Cardiac fibroblast (primary cell): ENCODE measurements at regions not wholly inside any gene's neighbourhood (a gene's known extent, or its start where the extent isn't known, plus 50 kb on each side); places are given as distances from the start of the nearest gene placed in this dataset.
"Not testable (repeated sequence)": the region's sequence is repeated elsewhere in the genome, so short reads cannot be mapped to it uniquely, and the experiment has no call there.

ENCODE experiments used
- DNase-seq, 2 donors: peaks; one replicate each; pipeline versions ENCODE4 v3.0.0 to v3.0.0-alpha.2; 2010; ENCODE audit warnings: low read depth in 2 of 2
- H3K4me3 ChIP-seq, 2 donors: replicated peaks in 1 of 2; 1 replicate in 1 of 2; 2 replicates in 1 of 2; pipeline ENCODE4 v1.5.1; 2011; ENCODE audit warnings: low read depth in 2 of 2, low read length in 2 of 2, mild to moderate bottlenecking in 2 of 2, moderate library complexity in 1 of 2
- TF ChIP-seq, protein P1 (sequence below): IDR thresholded peaks from one replicate; pipeline ENCODE4 v1.5.1; 2011; ENCODE audit warnings: low read depth, mild to moderate bottlenecking, low read length, inconsistent platforms

DNA sequence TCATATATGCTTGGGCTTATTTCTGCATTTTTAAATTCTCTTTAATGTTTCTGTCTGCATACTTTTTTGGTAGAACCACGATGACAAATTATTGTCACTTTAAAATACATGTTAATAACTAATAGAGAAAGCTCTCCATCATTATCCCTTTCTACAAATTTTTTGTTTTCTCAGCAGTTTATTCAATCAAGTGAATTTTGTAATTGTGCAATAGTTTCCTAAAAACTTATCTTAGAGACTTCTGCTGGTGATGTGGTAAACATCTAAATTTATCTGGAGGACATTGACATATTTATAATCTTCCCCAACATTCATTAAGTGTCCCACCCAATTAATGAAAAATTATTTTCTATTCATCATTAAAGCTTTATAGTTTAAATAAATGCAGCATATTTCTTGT lies 215.3 kb downstream of the MEX3B start:
- H3K4me3 ChIP-seq = no peak overlapping the region
- DNase-seq = no peak
- TF ChIP-seq, protein P1, sequence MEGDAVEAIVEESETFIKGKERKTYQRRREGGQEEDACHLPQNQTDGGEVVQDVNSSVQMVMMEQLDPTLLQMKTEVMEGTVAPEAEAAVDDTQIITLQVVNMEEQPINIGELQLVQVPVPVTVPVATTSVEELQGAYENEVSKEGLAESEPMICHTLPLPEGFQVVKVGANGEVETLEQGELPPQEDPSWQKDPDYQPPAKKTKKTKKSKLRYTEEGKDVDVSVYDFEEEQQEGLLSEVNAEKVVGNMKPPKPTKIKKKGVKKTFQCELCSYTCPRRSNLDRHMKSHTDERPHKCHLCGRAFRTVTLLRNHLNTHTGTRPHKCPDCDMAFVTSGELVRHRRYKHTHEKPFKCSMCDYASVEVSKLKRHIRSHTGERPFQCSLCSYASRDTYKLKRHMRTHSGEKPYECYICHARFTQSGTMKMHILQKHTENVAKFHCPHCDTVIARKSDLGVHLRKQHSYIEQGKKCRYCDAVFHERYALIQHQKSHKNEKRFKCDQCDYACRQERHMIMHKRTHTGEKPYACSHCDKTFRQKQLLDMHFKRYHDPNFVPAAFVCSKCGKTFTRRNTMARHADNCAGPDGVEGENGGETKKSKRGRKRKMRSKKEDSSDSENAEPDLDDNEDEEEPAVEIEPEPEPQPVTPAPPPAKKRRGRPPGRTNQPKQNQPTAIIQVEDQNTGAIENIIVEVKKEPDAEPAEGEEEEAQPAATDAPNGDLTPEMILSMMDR = no peak

DNA sequence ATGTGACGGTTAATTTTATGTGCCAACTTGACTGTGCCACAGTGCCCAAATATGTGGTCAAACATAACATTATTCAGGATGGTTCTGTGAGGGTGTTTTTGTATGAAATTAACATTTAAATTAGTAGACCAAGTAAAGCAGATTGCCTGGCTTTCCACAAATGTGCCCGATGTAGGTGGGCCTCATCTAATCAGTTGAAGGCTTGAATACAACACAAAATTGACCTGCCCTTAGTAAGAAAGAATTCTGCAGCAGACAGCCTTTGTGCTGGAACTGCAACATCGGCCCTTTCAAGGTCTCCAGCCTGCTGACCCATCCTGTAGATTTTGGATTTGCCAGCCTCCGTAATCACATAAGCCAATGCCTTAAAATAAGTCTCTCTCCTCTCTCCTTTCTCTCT lies 215.9 kb downstream of the MEX3B start:
- no peak for DNase-seq
- TF ChIP-seq, protein P1 = no peak
- H3K4me3 ChIP-seq = no peak overlapping the region

DNA sequence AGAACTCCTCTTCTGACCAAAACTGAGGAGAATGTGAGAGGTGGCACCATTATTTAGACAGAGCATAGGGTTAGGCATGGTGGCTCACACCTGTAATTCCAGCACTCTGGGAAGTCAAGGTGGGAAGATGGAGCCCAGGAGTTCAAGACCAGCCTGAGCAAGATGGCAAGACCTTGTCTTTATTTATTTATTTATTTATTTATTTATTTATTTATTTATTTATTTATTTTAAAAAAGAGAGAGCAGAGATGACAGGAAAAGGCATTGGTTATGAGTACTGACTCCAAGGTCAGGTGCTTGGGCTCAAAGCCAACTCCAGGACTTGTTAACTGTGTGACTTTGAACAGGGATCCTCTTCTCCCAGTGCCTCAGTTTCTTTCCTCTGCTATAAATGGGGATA lies 217.7 kb downstream of the MEX3B start:
- no peak overlapping the region for H3K4me3 ChIP-seq
- no peak for DNase-seq
- TF ChIP-seq, protein P1 = no peak

DNA sequence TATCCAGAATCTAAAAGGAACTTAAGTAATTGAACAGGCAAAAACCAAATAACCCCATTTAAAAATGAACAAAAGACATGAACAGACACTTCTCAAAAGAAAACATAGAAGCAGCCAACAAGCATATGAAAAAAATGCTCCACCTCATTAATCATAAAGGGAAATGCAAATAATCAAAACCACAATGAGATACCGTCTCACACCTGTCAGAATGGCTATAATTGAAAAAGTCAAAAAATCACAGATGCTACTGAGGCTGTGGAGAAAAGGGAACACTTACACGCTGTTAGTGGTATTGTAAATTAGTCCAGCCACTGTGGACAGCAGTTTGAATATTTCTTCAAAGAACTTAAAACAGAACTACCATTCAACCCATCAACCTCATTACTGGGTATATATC lies 220.7 kb downstream of the MEX3B start:
- H3K4me3 ChIP-seq = no peak overlapping the region
- no peak for DNase-seq
- TF ChIP-seq, protein P1 = no peak

DNA sequence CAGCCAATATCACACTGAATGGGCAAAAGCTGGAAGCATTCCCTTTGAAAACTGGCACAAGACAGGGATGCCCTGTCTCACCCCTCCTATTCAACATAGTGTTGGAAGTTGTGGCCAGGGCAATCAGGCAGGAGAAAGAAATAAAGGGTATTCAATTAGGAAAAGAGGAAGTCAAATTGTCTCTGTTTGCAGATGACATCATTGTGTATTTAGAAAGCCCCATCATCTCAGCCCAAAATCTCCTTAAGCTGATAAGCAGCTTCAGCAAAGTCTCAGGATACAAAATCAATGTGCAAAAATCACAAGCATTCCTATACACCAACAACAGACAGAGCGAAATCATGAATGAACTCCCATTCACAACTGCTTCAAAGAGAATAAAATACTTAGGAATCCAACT lies 223.2 kb downstream of the MEX3B start:
- not testable (repeated sequence) for H3K4me3 ChIP-seq, DNase-seq

DNA sequence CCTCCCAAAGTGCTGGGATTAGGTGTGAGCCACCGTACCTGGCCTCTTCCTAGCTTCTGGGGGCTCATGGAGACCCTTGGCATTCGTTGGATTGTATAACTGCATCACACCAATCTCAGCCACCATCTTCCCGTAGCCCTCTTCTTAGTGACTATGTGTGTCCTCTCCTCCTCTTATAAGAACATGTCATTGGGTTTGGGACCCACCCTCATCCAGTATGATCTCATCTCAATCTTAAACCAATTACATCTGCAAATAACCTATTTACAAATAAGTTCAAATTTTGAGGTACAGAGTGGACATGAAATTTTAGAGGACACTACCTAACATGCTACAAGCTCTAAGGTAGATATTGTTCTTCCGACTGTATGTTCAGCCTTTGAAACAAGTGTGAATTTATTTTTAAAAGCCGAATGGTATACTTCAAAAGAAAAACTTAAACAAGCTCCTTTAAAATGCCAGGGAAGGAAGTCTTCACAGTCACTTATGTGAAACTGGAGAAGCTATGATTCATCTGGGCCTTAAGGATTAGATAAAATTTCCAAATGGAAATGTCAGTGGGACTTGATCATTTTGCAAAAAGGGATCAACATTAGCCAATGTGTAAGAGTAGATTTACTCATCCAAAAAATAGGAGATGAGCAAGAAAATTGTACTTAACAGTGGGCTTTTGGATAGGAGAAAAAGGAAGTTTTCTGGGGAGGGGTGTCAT lies 225.7 kb downstream of the MEX3B start:
- DNase-seq = peak in 1 of 2 donors; percentile 2
- no peak overlapping the region for H3K4me3 ChIP-seq
- TF ChIP-seq, protein P1 = no peak

DNA sequence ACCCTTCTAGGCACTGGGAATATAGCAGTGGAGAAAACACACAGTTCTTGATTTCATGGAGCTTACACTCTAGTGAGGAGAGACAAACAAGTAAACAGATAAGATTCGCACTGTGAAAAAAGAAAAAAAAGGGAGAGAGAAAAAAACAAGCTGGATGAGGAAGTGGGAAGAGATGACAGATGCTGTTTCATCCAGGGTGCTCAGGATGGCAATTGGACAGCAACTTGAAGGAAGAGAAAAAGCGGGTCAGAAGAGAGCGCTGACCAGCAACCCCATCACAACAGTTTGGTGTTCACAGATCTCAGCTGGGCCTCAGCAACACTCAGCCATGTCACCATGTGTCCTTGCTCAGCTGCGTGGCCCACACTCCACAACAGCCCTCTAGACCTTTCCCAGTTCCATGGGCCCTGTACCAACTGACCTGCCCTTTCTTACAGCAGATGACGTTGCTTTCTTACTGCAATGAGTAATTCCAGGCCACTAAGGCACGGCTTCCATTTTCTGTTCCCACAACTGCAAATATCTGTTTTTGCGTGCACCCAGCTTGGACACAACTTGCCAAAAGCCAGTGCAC lies 230.8 kb downstream of the MEX3B start:
- TF ChIP-seq, protein P1 = no peak
- H3K4me3 ChIP-seq = no peak overlapping the region
- DNase-seq = no peak
